ENCODE measurements at regions not wholly inside any gene's neighbourhood (a gene's known extent, or its start where the extent isn't known, plus 50 kb on each side); places are given as distances from the start of the nearest gene placed in this dataset.
A peak's percentile ranks its signal among the peaks of the same experiment; 100 is the strongest.

DNA sequence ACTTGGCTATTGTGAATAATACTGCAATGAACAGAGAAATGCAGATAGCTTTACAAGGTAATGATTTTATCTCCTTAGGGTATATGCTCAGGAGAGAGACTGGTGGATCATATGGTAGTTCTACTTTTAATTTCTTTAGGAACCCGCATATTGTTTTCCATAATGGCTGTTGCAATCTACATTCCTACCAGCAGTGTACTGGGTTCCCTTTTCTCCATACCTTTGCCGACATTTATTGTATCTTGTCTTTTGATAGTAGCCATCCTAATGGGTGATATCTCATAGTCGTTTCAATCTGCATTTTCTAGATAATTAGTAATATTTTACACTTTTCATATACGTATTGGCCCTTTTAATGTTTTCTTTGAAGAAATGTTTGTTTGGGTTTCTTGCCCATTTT, 702.9 kb upstream of the ACVR2A start:
- TF ChIP-seq CTCF (conservative IDR thresholded peaks at IDR 0.05 in 1 of 2, IDR thresholded peaks at IDR 0.05 in 1 of 2; ENCODE audit: low read depth in 1 of 2, low read length in 2 of 2) (peak; percentile 5 to 30), EZH2 (IDR thresholded peaks at IDR 0.05; ENCODE audit: low read length, missing control alignments) (no peak)

Measured in fibroblast of lung (primary cell).